Right lung (tissue), 2 donors: ENCODE measurements at regions not wholly inside any gene's neighbourhood (a gene's known extent, or its start where the extent isn't known, plus 50 kb on each side); places are given as distances from the start of the nearest gene placed in this dataset.

Experiments
- DNase-seq, 2 donors: peaks; one replicate each; pipeline ENCODE4 v3.0.0-alpha.2; 2013

DNA sequence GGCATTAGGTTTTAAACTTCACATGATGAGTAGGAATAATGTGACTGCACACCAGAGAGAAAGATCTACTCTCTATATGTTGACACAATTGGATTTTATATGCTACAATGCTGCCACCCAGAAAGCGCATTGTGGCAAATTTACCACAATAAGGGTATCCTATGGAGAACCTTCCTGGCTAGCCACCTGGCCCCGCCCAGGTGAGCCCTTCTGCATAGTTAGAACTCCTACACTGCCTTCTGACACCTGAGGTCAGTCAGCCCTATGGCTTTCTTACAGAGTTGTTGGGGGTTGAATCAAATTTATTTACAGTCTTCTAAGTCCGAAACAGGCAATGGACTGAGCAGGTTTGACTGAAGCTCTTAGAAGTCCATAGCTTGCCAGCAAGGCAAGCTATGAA is 153.8 kb upstream of the S100G start:
- no peak for DNase-seq

DNA sequence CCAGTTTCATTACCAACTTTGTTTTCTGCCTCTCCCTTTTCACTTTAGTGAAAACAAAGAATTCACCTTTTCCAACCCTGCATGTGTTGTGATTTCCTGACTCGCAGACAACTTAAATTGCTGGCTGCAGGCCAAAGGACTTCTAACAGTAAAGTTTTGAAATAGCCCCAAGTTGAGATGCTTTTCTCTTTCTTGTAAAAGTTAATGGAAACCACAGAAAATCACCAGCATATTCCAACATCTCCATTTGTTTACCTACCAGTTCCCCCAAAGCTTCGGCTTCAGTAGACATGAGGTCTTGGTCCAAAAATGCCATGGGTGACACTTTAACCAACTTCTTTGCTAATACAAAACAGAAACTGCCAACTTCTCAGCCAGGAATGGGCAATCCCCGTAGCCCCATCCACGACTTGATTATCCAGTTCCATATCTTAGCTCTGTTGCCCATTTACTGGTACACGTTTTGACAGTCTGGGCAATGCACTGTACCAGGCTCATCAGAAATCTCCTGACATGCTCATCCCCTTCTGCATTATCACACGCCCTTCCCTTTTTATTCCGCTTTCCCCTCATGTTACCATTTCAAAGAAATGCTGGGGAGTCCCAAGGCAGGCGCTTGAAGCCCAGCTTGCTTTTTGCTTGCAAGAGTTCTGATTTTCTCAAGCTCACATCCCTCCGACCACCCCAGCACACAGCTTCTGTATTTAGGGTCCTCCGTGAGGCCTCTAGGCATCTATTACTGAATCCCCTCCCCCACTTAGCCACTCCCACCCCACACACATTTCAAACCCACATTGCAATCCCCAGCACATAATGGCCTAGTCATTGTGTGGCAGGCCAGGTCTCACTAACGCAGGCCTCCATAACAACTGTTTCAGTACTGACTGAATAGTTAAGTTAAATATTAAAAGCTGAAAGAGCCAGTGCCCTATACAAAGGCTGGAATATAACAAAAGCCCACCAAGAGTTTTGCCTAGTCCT is 137.9 kb upstream of the S100G start:
- no peak for DNase-seq

DNA sequence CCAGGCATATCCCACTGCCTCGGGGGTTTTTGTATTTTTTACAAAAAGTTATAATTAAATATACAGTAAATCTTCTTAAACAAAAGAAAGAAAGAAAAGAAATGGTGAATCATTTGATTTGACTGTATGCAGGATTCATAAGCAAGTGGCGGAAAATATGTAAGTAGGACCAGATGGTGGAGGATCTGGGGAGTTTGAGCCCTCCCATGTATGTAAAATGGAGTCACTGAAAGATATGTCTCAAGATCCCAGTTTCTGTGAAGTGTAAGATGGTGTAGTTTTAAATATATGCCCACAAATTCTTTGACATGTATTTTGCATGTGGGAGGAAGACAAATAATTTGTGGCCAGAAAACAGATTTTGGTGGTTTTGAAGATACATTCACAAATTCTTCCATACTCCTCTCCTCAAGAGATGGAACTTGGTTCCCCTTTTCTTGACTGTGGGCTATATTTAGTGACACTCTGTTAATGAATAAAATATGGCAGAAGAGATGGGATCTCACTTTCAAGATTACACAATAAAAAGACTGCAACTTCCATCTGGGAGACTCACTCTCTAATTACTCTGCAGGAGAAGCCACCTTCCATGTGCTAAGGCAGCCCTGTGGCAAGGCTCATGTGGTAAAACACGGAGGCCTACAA is 133.6 kb upstream of the S100G start:
- no peak for DNase-seq

DNA sequence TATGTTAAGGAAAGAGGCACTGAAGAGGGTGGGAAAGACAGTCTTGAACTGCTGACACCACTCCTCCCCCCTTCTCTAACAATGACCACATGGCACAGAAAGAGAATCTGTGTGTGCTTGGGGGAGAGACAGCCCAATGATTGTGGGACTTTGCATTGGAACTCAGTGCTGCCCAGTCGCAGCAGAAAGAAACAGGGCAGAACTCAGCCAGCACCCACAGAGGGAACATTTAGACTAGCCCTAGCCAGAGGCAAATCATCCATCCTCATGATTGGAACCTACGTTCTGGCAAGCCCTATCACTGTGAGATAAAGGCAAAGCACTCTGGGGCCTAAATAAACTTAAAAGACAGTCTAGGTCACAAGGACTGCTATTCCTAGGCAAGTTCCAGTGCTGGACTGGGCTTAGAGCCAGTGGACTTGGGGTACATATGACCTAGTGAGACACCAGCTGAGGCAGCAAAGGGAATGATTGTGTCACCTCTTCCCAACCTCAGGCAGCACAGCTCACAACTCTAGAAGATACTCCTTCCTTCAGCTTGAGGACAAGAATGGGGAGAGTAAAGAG is 132.8 kb upstream of the S100G start:
- DNase-seq, result no peak

DNA sequence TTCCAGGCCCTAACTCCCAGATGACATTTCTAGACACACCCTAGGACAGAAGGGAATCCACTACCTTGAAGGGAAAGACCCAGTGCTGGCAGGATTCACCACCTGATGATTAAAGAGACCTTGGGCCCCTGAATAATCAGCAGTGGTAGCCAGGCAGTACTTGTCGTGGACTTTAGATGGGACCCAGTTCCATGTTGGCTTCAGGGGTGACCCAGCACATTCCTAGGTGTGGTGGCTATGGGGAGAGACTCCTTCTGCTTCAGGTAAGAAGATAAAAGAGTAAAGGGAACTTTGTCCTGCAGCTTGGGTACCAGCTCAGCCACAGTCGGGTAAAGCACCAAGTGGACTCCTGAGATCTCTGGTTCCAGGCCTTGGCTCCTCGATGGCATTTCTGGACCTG is 131.8 kb upstream of the S100G start:
- no peak for DNase-seq

DNA sequence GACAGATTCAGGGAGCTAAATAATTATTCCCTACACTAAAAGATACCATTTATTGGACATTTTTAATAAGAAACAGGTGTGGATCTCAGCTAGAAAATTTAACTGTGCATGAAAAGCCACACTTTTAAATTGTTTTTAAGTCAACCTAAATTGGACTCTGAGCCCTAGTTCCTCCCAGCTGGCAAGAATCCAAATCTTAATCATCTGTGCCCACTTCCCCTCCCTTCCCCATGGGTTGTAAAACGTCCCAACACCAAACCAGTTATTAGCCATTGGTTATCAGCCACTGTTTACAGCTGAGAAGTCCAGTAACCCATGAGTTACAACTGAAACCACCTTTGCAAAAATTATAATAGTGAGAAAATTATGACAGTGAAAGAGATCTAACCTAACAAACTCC is 125.6 kb upstream of the S100G start:
- DNase-seq, result no peak

DNA sequence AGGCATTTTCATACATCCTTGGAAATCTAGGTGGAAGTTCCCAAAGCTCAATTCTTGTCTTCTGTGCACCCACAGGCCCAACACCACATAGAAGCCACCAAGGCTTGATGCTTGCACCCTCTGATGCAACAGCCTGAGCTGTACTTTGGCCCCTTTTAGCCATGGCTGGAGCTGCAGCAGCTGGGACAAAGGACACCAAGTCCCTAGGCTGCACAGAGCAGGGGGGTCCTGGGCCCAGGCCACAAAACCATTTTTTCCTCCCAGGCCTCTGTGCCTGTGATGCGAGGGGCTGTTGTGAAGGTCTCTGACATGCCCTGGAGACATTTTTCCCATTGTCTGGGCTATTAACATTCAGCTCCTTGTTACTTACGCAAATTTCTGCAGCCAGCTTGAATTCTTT is 124.0 kb upstream of the S100G start:
- DNase-seq, result no peak

DNA sequence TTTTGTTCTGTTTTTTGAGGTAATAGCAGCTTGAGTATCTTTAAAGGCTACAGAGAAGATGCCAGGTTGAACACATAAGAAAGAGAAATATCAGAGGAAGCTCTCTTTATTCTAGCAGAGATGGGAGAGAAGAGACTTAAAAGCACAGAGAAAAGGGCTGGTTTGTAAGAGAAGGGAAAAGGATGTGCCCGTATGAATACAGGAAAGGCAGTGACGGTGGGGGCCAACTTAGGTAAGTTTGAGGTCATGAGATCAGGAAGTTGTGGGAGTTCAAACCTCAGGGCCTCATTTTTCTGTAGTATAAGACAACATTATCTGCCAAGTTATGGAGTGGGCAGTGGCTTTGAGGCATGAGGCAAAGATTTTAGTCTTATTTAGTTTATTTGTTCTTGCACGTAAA is 121.3 kb upstream of the S100G start:
- no peak for DNase-seq
